Sigmoid colon (tissue), 3 donors: ENCODE measurements at regions not wholly inside any gene's neighbourhood (a gene's known extent, or its start where the extent isn't known, plus 50 kb on each side); places are given as distances from the start of the nearest gene placed in this dataset.

Experiments
- CTCF ChIP-seq, 4 experiments: fragments of 450-650 bp in 3 of 4; fragments of 200-600 bp in 1 of 4; IDR thresholded peaks; one replicate each; pipeline ENCODE4 v1.5.1; 2016 to 2019; ENCODE audit warnings: antibody characterized with exemption in 4 of 4, mild to moderate bottlenecking in 3 of 4, moderate library complexity in 2 of 4
- POLR2A ChIP-seq, 2 donors: fragments of 450-650 bp; IDR thresholded peaks; one replicate each; pipeline ENCODE4 v1.6.1; 2016; ENCODE audit warnings: antibody characterized with exemption in 2 of 2, mild to moderate bottlenecking in 2 of 2, moderate library complexity in 2 of 2

DNA sequence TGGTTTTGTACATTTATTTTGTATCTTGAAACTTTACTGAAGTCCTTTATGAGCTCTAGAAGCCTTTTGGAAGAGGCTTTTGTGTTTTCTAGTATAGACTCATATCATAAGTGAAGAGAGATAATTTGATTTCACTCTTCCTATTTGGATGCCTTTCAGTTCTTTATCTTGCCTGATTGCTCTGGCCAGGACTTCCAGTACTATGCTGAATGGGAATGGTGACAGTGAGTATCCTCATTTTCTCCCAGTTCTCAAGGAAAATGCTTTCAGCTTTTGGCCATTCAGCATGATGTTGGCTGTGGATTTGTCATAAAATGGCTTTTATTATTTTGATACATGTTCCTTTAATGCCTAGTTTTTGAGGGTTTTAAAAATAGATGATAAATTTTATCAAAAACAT lies 1061.3 kb downstream of the STPG2 start:
- TF ChIP-seq POLR2A (IDR thresholded peaks at IDR 0.05) (no peak), CTCF (IDR thresholded peaks at IDR 0.05) (no peak)
